Right lung (tissue), 2 donors: ENCODE measurements at regions not wholly inside any gene's neighbourhood (a gene's known extent, or its start where the extent isn't known, plus 50 kb on each side); places are given as distances from the start of the nearest gene placed in this dataset.
A peak's percentile ranks its signal among the peaks of the same experiment; 100 is the strongest.

Experiments
- DNase-seq, 2 donors: peaks; one replicate each; pipeline ENCODE4 v3.0.0-alpha.2; 2013

- DNase-seq: no peak
These were observed 67.5 kb downstream of the PRR32 start for GRCh38 chrX:126886997-126887396.

GRCh38 chrX:126900937-126901336, 81.4 kb downstream of the PRR32 start:
- DNase-seq: no peak

DNA sequence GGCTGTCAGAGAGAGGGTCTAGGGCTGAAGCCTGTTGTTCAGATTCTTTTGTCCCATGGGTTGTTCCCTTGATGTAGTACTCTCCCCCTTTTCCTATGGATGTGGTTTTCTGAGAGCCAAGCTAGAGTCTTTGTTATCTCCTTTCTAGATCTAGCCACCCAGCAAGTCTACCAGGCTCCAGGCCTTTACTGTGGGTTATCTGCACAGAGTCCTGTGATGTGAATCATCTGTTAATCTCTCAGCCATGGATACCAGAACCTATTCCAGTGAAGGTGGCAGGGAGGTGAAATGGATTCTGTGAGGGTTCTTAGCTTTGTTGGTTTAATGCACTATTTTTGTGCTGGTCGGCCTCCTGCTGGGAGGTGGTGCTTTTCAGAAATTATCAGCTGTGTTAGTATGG, 109.5 kb downstream of the PRR32 start:
- DNase-seq: no peak

GRCh38 chrX:126967225-126967624, 147.7 kb downstream of the PRR32 start:
- DNase-seq: no peak

DNA sequence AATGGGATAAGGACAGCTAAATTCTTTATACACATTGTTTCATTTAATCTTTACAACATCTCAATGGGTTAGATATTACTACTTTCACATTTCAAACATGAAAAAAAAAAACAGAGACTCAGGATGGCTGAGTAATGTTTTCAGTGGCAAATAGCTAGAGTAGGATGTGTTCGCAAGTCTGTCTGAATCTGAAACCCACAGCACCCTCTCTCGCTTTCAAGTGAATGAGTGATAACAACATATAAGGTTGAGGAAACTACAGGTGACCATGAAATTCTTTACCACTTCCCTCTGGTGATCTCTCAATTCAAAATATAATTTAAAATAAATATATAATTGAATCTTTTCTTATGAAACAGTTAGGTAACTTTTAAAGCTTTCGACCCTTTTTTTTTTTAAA, 162.6 kb downstream of the PRR32 start:
- DNase-seq: no peak

- DNase-seq: no peak
These were observed 165.5 kb downstream of the PRR32 start for GRCh38 chrX:126985027-126985426.

DNA sequence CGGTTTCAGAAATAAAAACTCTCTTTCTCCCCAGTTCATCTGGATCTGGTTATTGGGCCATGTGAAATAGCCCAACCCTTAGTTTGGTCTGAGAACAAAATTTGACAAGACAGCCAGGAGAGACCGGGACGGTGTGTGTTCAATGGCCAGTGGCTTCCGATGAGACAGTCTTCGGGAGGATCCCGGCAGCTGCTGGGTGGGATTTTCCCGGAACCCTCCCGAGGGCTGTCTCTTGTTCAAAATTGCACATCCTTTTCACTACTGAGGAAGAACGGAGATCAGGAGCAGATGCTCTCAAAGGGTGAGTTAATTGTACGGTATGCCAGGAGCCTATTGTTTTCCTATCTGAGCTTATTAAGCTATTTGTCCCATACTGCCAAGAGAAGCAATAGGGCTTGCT, 166.5 kb downstream of the PRR32 start:
- DNase-seq: no peak

- peak; percentile 0 to 5 for DNase-seq
These were observed 174.6 kb downstream of the PRR32 start for GRCh38 chrX:126994032-126994600.

DNA sequence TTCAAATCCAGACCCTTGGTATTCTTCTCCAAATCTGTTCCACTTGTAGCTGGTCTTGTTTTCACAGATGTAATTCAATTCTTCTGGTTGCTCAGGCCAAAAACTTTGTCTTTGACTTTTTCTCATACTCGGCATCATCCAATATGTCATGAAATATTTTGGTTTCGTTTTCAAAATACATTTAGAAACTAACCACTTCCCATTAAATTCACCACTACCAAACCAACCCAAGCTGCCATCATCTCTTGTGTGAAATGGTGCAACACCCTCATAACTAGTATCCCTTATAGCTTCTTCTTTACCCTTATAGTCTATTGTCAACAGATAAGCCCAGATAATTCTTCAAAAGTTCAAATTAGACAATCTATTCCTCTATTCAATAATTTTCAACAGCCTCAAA, 192.1 kb downstream of the PRR32 start:
- no peak for DNase-seq

DNA sequence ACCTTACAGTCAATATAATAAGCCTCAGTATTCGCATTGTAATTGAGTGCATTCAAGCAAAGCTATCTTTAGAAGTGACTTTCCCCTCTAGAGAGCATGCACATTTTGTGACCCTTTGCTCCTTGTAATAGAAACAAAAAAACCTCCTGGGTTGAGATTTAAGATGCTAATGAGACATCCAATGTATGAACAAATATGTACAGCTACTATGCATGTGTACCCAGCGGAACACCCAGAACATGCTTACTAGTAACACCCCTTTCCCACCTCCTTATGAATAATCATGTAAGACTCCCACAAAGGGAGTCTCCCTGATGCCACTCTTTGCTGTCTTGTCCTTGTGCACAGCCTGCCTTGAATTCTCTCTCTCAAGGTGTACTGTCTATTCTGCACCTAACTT, 205.5 kb downstream of the PRR32 start:
- DNase-seq: no peak

GRCh38 chrX:127030016-127030748, 210.7 kb downstream of the PRR32 start:
- DNase-seq: peak; percentile 20 to 24

GRCh38 chrX:127037159-127037558, 217.6 kb downstream of the PRR32 start:
- no peak for DNase-seq

DNA sequence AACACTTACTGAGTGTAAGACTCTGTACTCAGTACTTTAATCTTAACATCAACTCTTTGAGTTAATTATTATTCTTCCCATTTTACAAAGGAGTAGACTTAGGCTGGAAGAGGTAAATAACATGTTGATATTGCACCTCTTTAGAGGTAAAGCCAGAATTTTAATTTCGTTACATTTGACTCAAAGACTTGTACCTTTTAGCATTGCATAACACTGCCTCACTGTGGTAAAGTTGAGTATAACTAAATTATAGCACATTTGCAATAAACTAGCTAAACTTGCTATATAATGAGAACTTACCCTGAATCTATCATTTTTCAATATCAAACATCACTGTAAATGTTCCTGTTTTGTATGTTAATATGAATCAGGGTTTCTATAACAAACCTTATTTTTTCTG, 218.5 kb downstream of the PRR32 start:
- no peak for DNase-seq

DNA sequence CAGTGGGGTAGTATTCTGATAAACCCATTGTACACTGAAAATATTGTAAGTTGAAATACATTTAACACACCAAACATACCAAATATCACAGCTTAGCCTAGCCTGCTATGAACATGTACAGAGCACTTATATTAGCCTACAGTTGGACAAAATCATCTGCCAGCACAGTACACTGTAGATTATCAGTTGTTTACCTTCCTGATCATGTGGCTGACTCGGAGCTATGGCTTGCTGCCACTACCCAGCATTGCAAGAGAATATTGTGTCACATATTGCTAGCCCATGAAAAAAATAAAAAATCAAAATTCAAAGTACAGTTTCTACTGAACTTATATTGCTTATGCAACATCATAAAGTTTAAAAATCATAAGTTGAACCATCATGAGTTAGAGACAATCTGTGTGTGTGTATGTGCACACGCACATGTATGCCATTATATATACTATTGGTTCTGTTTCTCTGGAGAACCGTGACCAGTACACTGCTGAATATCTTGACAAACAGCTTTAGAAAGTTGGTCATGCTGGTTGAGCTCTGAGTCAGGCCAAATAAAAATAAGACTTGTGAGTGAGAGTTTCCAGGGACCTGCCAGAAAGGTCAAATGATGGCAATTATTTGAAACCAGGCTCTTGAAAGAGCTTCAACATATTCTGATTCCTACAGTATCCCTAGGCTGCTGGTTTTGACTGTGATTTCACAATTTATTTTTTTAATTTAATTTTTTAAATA, 238.5 kb downstream of the PRR32 start:
- DNase-seq: no peak

DNA sequence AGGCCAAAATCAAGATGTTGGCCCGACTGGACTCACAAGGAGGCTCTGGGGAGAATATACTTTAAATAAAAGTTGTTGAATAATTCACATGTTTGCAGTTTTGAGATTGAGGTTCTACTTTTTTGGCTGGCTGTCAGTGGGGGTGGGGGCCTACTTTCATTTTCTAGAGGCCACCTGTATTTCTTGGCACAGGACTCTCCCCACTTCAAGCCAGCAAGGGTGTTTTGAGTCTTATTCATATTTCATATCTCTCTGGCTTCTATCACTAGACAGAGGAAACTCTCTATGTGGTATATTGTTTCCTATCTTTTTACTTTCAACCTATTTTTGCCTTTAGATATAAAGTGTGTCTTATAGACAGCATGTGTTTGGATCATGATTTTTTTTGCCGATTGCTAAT, 266.4 kb downstream of the PRR32 start:
- no peak for DNase-seq

GRCh38 chrX:127112726-127113125, 293.2 kb downstream of the PRR32 start:
- DNase-seq: no peak

GRCh38 chrX:127124871-127125270, 305.3 kb downstream of the PRR32 start:
- DNase-seq: no peak

DNA sequence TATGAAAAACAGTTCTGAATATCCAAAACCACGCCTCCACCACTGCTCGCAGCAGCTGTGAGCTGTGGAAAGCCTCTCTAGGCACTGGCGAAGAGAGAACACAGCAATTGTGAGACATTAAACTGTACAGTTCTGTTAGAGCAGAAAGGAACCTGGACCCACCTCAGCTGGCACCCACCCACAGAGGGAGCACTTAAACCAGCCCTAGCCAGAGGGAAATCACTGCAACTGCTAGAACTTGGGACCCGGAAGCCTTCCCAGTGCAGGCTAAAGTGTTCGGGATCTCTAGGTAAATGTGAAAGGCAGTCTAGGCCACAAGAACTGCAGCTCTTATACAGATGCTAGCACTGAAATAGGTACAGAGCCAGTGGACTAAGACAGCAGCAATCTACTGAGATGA, 308.8 kb downstream of the PRR32 start:
- DNase-seq: no peak

DNA sequence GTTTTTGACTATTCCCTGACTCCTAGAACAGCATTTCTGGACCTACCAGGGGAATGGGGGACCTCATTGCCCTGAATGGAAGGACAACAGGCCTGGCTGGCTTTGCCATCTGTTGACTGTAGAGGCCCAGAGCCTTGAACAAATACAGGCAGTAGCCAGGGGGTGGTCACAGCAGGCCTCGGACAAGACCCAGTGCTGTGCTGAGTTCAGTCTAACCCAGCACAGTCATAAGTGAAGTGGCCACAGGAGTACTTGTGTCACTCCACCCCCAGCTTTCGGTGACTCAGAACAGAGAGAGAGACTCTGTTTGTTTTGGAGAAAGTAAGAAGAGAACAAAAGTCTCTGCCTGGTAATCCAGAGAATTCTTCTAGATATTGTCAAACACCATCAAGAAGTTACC, 310.0 kb downstream of the PRR32 start:
- no peak for DNase-seq

DNA sequence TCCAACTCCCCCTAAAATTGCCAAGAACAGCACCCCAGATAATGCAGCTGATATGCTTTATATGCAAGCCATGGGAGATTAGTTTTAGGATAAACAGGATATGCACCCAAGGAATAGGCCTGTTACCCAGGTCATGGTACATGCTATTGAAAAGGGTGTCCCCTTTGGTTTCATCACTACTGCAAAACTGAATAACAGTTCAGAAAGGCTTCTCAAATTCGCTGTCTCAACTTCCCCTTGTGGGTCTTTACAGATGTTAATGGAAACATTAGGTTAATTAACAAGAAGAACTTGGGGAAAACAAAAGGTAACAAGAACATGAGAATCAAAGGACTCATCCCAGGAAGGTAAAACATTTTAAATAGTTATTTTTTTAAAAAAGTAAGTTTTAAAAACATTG, 318.7 kb downstream of the PRR32 start:
- DNase-seq: no peak

DNA sequence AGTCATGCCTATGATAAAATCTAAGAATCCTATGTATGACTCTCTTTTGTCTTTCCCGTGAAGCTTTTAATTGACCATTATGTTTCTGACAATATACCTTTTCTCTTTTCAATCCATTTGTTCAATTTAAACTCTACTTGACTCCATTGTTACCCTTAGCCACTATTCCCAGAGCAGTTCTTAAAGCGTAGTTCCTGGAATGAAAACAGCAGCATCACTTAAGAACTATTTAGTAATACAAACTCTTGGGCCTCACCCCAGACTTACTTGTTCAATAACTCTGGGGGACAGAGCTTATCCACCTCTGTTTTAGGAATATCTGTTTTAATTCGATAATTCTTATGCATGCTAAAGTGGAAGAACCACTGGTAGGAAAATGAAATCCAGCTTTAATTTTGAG, 358.4 kb downstream of the PRR32 start:
- no peak for DNase-seq

DNA sequence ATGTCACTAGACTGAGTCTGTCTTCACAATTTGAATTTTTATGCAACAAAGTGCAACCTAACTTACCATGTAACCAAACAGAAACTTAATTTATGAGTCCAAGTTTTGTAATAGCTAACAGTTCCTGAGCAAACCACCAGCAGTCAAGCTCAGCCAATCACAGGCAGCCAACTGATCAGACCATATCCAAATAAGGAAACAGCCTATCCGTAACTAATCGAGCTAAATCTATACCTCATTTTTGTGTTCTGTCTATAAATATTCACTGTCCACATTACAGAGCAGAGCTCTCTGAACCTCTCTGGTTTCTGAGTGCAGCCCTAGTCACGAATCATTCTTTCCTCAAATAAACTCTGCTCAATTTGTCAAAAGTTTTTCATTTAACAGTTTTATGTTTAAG, 367.6 kb downstream of the PRR32 start:
- DNase-seq: no peak

DNA sequence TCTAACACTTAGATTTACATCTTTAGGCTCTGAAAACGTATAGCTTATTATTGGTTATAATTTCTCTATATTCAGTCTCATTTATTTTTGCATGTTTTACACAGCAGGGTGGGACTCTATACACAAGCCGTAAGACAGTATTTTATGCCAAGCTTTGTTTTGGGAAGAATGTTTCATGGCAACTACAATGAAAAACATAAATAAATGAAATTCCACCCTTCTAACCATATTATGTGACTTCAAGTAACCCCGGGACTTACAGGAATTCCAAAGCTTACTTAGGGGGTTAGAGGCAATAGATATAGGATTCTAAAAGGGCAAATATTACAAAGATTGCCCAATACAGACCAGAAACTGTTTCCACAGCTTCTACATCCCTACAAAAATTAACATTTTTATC, 370.9 kb downstream of the PRR32 start:
- no peak for DNase-seq
